ENCODE measurements at regions not wholly inside any gene's neighbourhood (a gene's known extent, or its start where the extent isn't known, plus 50 kb on each side); places are given as distances from the start of the nearest gene placed in this dataset.

GRCh38 chr1:37284053-37284452 is 190.3 kb upstream of the ZC3H12A start:
- DNase-seq = no peak

- no peak for DNase-seq
These were observed 187.5 kb upstream of the ZC3H12A start for GRCh38 chr1:37286881-37287280.

GRCh38 chr1:37288900-37289299 is 185.5 kb upstream of the ZC3H12A start:
- DNase-seq = no peak

GRCh38 chr1:37290718-37291117 is 183.7 kb upstream of the ZC3H12A start:
- DNase-seq = no peak

GRCh38 chr1:37292789-37293188 is 181.6 kb upstream of the ZC3H12A start:
- no peak for DNase-seq

- no peak for DNase-seq
These were observed 180.3 kb upstream of the ZC3H12A start for GRCh38 chr1:37294096-37294495.

- DNase-seq = no peak
These were observed 179.9 kb upstream of the ZC3H12A start for GRCh38 chr1:37294529-37294928.

- no peak for DNase-seq
These were observed 175.6 kb upstream of the ZC3H12A start for GRCh38 chr1:37298769-37299168.

GRCh38 chr1:37299216-37299615 is 175.2 kb upstream of the ZC3H12A start:
- no peak for DNase-seq

- DNase-seq = no peak
These were observed 170.4 kb upstream of the ZC3H12A start for GRCh38 chr1:37303884-37304574.

- DNase-seq = no peak
These were observed 169.3 kb upstream of the ZC3H12A start for GRCh38 chr1:37305108-37305507.

- DNase-seq = no peak
These were observed 168.5 kb upstream of the ZC3H12A start for GRCh38 chr1:37305841-37306240.

GRCh38 chr1:37306461-37306860 is 167.9 kb upstream of the ZC3H12A start:
- no peak for DNase-seq

- DNase-seq = no peak
These were observed 167.5 kb upstream of the ZC3H12A start for GRCh38 chr1:37306871-37307270.

- no peak for DNase-seq
These were observed 166.1 kb upstream of the ZC3H12A start for GRCh38 chr1:37308031-37308960.

- no peak for DNase-seq
These were observed 164.8 kb upstream of the ZC3H12A start for GRCh38 chr1:37309574-37309973.

GRCh38 chr1:37310064-37310463 is 164.3 kb upstream of the ZC3H12A start:
- no peak for DNase-seq

- DNase-seq = no peak
These were observed 159.0 kb upstream of the ZC3H12A start for GRCh38 chr1:37315371-37315846.

- DNase-seq = no peak
These were observed 156.4 kb upstream of the ZC3H12A start for GRCh38 chr1:37317870-37318467.

- DNase-seq = no peak
These were observed 155.9 kb upstream of the ZC3H12A start for GRCh38 chr1:37318490-37318889.

- DNase-seq = no peak
These were observed 155.1 kb upstream of the ZC3H12A start for GRCh38 chr1:37319284-37319683.

GRCh38 chr1:37323486-37324377 is 150.6 kb upstream of the ZC3H12A start:
- no peak for DNase-seq

- DNase-seq = no peak
These were observed 149.4 kb upstream of the ZC3H12A start for GRCh38 chr1:37325010-37325409.
